Smooth muscle cell (in vitro differentiated cells): ENCODE measurements at regions not wholly inside any gene's neighbourhood (a gene's known extent, or its start where the extent isn't known, plus 50 kb on each side); places are given as distances from the start of the nearest gene placed in this dataset.

Experiments used
- DNase-seq: peaks from one replicate; lab custom pipeline; 2025; ENCODE audit not compliant: unreplicated experiment; lab: John Stamatoyannopoulos, UW
- H2AFZ ChIP-seq: fragments of 200-600 bp; sonication (generic); 2 replicates; pipeline ENCODE4 v1.6.0; 2016; ENCODE audit warnings: antibody characterized with exemption, low read depth, mild to moderate bottlenecking
- H3F3A ChIP-seq: fragments of 200-600 bp; sonication (generic); 2 replicates; pipeline ENCODE4 v1.6.0; 2017; ENCODE audit warnings: antibody characterized with exemption, low read depth
- H3K27ac ChIP-seq: fragments of 200-600 bp; sonication (generic); 2 replicates; pipeline ENCODE4 v1.5.1; 2016; ENCODE audit warnings: low read depth, mild to moderate bottlenecking
- H3K27me3 ChIP-seq: fragments of 200-600 bp; sonication (generic); 2 replicates; pipeline ENCODE4 v1.6.1; 2016; ENCODE audit warnings: low read depth, mild to moderate bottlenecking
- H3K36me3 ChIP-seq: fragments of 200-600 bp; sonication (generic); 2 replicates; pipeline ENCODE4 v1.5.1; 2016; ENCODE audit warnings: low read depth
- H3K4me1 ChIP-seq: fragments of 200-600 bp; sonication (generic); 2 replicates; pipeline ENCODE4 v1.5.1; 2016; ENCODE audit warnings: low read depth
- H3K4me2 ChIP-seq: fragments of 200-600 bp; sonication (generic); 2 replicates; pipeline ENCODE4 v1.6.0; 2016; ENCODE audit warnings: mild to moderate bottlenecking
- H3K4me3 ChIP-seq: fragments of 200-600 bp; sonication (generic); 2 replicates; pipeline ENCODE4 v1.5.1; 2016; ENCODE audit warnings: mild to moderate bottlenecking
- H3K79me2 ChIP-seq: fragments of 200-600 bp; sonication (generic); 2 replicates; pipeline ENCODE4 v1.6.0; 2016; ENCODE audit warnings: low read depth, mild to moderate bottlenecking
- H3K9ac ChIP-seq: fragments of 200-600 bp; sonication (generic); 2 replicates; pipeline ENCODE4 v1.6.0; 2016; ENCODE audit warnings: low read depth
- H3K9me3 ChIP-seq: fragments of 200-600 bp; sonication (generic); replicated peaks from 2 replicates; pipeline ENCODE4 v1.5.1; 2016; ENCODE audit warnings: low read depth
- H4K20me1 ChIP-seq: fragments of 200-600 bp; sonication (generic); 2 replicates; pipeline ENCODE4 v1.6.0; 2016; ENCODE audit warnings: low read depth
- CTCF ChIP-seq: fragments of 200-600 bp; sonication (generic); IDR thresholded peaks from 2 replicates; pipeline ENCODE4 v1.5.1; 2017; ENCODE audit warnings: borderline replicate concordance, mild to moderate bottlenecking, antibody characterized with exemption; ENCODE audit not compliant: insufficient read depth, poor library complexity, severe bottlenecking
- whole genome bisulfite sequencing: methylation state at CpG from one replicate; pipeline ENCODE4 v1.1.7; 2016; ENCODE audit warnings: low lambda C conversion rate; 5-methylcytosine and 5-hydroxymethylcytosine counted together

DNA sequence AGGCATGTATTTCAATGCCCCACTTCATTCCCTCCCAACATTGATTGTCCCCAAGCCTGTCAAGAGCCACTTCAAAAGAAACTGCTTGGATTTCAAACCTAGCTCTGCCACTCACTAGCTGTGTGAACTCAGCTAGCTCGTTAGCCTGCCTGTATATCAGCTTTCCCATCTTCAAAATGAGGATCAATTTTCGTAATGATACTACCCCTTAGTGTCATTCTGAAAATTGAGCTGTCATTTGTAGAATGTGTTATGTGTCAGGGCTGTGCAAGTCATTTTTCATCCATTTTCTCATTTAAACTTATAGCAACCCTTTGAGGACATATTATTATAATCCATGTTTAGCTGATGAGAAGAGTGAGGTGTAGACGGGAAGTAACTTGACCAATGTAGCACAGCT is 88.6 kb downstream of the TRIM42 start:
- Histone ChIP-seq H3K79me2 (no peaks in the 10 kb centered on the region), H2AFZ (no peak overlapping the region), H4K20me1 (no peaks in the 10 kb centered on the region), H3K9ac (no peak overlapping the region), H3K4me3 (no peak overlapping the region), H3K9me3 (no peaks in the 10 kb centered on the region), H3K27me3 (no peaks in the 10 kb centered on the region), H3K36me3 (no peaks in the 10 kb centered on the region), H3K27ac (no peak overlapping the region), H3F3A (no peaks in the 10 kb centered on the region), H3K4me2 (no peak overlapping the region), H3K4me1 (no peaks in the 10 kb centered on the region)
- DNase-seq: no peak
- TF ChIP-seq CTCF: no peak
- 82% methylated on average over 3 of the region's 3 CpGs for WGBS

DNA sequence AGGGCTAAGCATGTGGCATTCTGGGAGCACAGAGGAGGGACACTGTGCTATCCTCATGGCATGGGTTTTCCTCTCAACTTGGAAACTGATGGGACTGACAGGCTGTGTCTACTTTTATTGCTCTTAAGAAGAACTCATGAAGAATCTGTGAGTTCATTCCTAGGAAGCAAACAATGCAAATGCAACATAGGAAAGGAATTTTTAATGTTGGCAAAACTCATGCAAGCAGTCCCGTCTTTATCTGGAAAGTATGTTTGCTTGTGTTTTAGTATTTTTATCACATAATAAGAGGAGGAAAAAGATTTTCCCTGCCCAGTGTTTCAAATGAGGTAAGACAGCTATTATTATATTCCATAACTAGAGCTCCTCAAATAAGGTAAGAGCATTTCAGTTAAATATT is 89.7 kb downstream of the TRIM42 start:
- no peak overlapping the region for H3K9ac ChIP-seq
- DNase-seq: no peak

GRCh38 chr3:140768941-140769340 is 91.1 kb downstream of the TRIM42 start:
- no peaks in the 10 kb centered on the region for H3K79me2 ChIP-seq
- no peak overlapping the region for H3K4me3 ChIP-seq
- no peaks in the 10 kb centered on the region for H3K4me1 ChIP-seq
- H3K9me3 ChIP-seq: no peaks in the 10 kb centered on the region
- H3K36me3 ChIP-seq: no peaks in the 10 kb centered on the region
- H3K9ac ChIP-seq: no peak overlapping the region
- no peaks in the 10 kb centered on the region for H3K27me3 ChIP-seq
- no peaks in the 10 kb centered on the region for H4K20me1 ChIP-seq
- H3F3A ChIP-seq: no peaks in the 10 kb centered on the region
- H2AFZ ChIP-seq: no peak overlapping the region
- no peak for DNase-seq
- TF ChIP-seq CTCF: no peak
- H3K4me2 ChIP-seq: no peak overlapping the region
- 55% methylated on average over 2 of the region's 2 CpGs for WGBS
- no peak overlapping the region for H3K27ac ChIP-seq

More for the DNA sequence above, 89.7 kb downstream of the TRIM42 start:
- H3F3A ChIP-seq: no peaks in the 10 kb centered on the region
- no peak overlapping the region for H2AFZ ChIP-seq
- no peak overlapping the region for H3K27ac ChIP-seq
- H3K27me3 ChIP-seq: no peaks in the 10 kb centered on the region
- WGBS: 64% methylated on average over 1 of the region's 1 CpG
- no peaks in the 10 kb centered on the region for H3K9me3 ChIP-seq
- no peak overlapping the region for H3K4me2 ChIP-seq
- H3K79me2 ChIP-seq: no peaks in the 10 kb centered on the region
- no peaks in the 10 kb centered on the region for H3K4me1 ChIP-seq
- TF ChIP-seq CTCF: no peak
- H3K4me3 ChIP-seq: no peak overlapping the region
- H4K20me1 ChIP-seq: no peaks in the 10 kb centered on the region
- H3K36me3 ChIP-seq: no peaks in the 10 kb centered on the region

- H2AFZ ChIP-seq: no peak overlapping the region
- no peak for TF ChIP-seq CTCF
- H3K79me2 ChIP-seq: no peaks in the 10 kb centered on the region
- no peak overlapping the region for H3K27ac ChIP-seq
- H3K9ac ChIP-seq: no peak overlapping the region
- no peaks in the 10 kb centered on the region for H3K36me3 ChIP-seq
- no peaks in the 10 kb centered on the region for H3K9me3 ChIP-seq
- H3F3A ChIP-seq: no peaks in the 10 kb centered on the region
- no peaks in the 10 kb centered on the region for H4K20me1 ChIP-seq
- WGBS: 94% methylated on average over 6 of the region's 6 CpGs
- H3K4me2 ChIP-seq: no peak overlapping the region
- H3K4me1 ChIP-seq: no peaks in the 10 kb centered on the region
- no peak for DNase-seq
- no peak overlapping the region for H3K4me3 ChIP-seq
- H3K27me3 ChIP-seq: no peaks in the 10 kb centered on the region
These were observed 92.1 kb downstream of the TRIM42 start for GRCh38 chr3:140769951-140770350.
